Loucy (cell line): ENCODE measurements at regions not wholly inside any gene's neighbourhood (a gene's known extent, or its start where the extent isn't known, plus 50 kb on each side); places are given as distances from the start of the nearest gene placed in this dataset.

Experiments used
- H2AFZ ChIP-seq: fragments of 200-600 bp; sonication (generic); 2 replicates; pipeline ENCODE4 v1.6.0; 2016; ENCODE audit warnings: antibody characterized with exemption, mild to moderate bottlenecking, low read length, moderate library complexity
- H3F3A ChIP-seq: fragments of 200-600 bp; 2 replicates; pipeline ENCODE4 v1.6.0; 2016; ENCODE audit warnings: antibody characterized with exemption, low read depth, mild to moderate bottlenecking
- H3K27me3 ChIP-seq: fragments of 200-600 bp; sonication (generic); 2 replicates; pipeline ENCODE4 v1.6.1; 2014; ENCODE audit warnings: low read length, mild to moderate bottlenecking; ENCODE audit not compliant: insufficient read depth, poor library complexity, severe bottlenecking
- H3K36me3 ChIP-seq: fragments of 200-600 bp; sonication (generic); 2 replicates; pipeline ENCODE4 v1.6.1; 2016; ENCODE audit warnings: low read length; ENCODE audit not compliant: insufficient read depth
- H3K4me1 ChIP-seq: fragments of 200-600 bp; sonication (generic); 2 replicates; pipeline ENCODE4 v1.5.1; 2014; ENCODE audit warnings: low read length, mild to moderate bottlenecking; ENCODE audit not compliant: insufficient read depth, poor library complexity, severe bottlenecking
- H3K4me2 ChIP-seq: fragments of 200-600 bp; sonication (generic); 2 replicates; pipeline ENCODE4 v1.6.0; 2014; ENCODE audit warnings: antibody characterized with exemption, low read length, low read depth, mild to moderate bottlenecking; ENCODE audit not compliant: poor library complexity, severe bottlenecking
- H3K4me3 ChIP-seq: fragments of 200-600 bp; sonication (generic); 2 replicates; pipeline ENCODE4 v1.5.1; 2014; ENCODE audit warnings: low read length, mild to moderate bottlenecking, mixed read lengths; ENCODE audit not compliant: poor library complexity, severe bottlenecking
- H3K79me2 ChIP-seq: fragments of 200-600 bp; sonication (generic); 2 replicates; pipeline ENCODE4 v1.6.1; 2014; ENCODE audit warnings: low read length; ENCODE audit not compliant: insufficient read depth
- H3K9ac ChIP-seq: fragments of 200-600 bp; sonication (generic); 2 replicates; pipeline ENCODE4 v1.6.0; 2014; ENCODE audit warnings: mild to moderate bottlenecking, low read depth, low read length, moderate library complexity; ENCODE audit not compliant: poor library complexity, severe bottlenecking
- H3K9me2 ChIP-seq: fragments of 200-600 bp; sonication (generic); replicated peaks from 2 replicates; pipeline ENCODE4 v1.6.1; 2016; ENCODE audit warnings: low read depth, low read length, mixed read lengths
- H3K9me3 ChIP-seq: fragments of 200-600 bp; sonication (generic); 2 replicates; pipeline ENCODE4 v1.6.1; 2014; ENCODE audit warnings: mild to moderate bottlenecking, antibody characterized with exemption, low read length, low read depth; ENCODE audit not compliant: insufficient read depth
- H4K20me1 ChIP-seq: fragments of 200-600 bp; sonication (generic); 2 replicates; pipeline ENCODE4 v1.6.0; 2014; ENCODE audit warnings: antibody characterized with exemption, low read length, mild to moderate bottlenecking; ENCODE audit not compliant: insufficient read depth, poor library complexity, severe bottlenecking
- CTCF ChIP-seq: fragments of 200-600 bp; sonication (generic); conservative IDR thresholded peaks from 2 replicates; pipeline ENCODE4 v1.5.1; 2014; ENCODE audit warnings: mild to moderate bottlenecking, antibody characterized with exemption, low read length
- EZH2phosphoT487 ChIP-seq: fragments of 200-600 bp; IDR thresholded peaks from 2 replicates; pipeline ENCODE4 v1.6.1; 2018; ENCODE audit warnings: antibody characterized with exemption, mild to moderate bottlenecking, moderate library complexity, borderline replicate concordance

- peaks cover 13% of the 10 kb centered on the region; the same call in 1 of the 2 replicates for H3K9me3 ChIP-seq
- H3K27me3 ChIP-seq = no peaks in the 10 kb centered on the region
- no peaks in the 10 kb centered on the region for H3K4me1 ChIP-seq
- no peaks in the 10 kb centered on the region for H3K79me2 ChIP-seq
- H3K36me3 ChIP-seq = no peaks in the 10 kb centered on the region
- TF ChIP-seq EZH2phosphoT487 (no peak), CTCF (no peak)
- no peak overlapping the region for H3K4me3 ChIP-seq
- no peaks in the 10 kb centered on the region for H4K20me1 ChIP-seq
- no peaks in the 10 kb centered on the region for H3K9me2 ChIP-seq
- no peak overlapping the region for H3K4me2 ChIP-seq
- no peak overlapping the region for H2AFZ ChIP-seq
- no peaks in the 10 kb centered on the region for H3F3A ChIP-seq
- no peak overlapping the region for H3K9ac ChIP-seq
These were observed 95.2 kb upstream of the IRX3 start for GRCh38 chr16:54381601-54382313.

- no peaks in the 10 kb centered on the region for H3K27me3 ChIP-seq
- H3K9me3 ChIP-seq = 0 out of 2 replicates have a peak, but pooled peaks cover 8% of the 10 kb centered on the region
- H3K4me1 ChIP-seq = peaks cover 17% of the 10 kb centered on the region
- H2AFZ ChIP-seq = no peak overlapping the region
- no peak overlapping the region for H3K4me2 ChIP-seq
- no peak overlapping the region for H3K9ac ChIP-seq
- H3K9me2 ChIP-seq = no peaks in the 10 kb centered on the region
- TF ChIP-seq CTCF (no peak), EZH2phosphoT487 (no peak)
- H3K79me2 ChIP-seq = no peaks in the 10 kb centered on the region
- no peaks in the 10 kb centered on the region for H3K36me3 ChIP-seq
- H3F3A ChIP-seq = no peaks in the 10 kb centered on the region
- H4K20me1 ChIP-seq = no peaks in the 10 kb centered on the region
- H3K4me3 ChIP-seq = no peak overlapping the region
These were observed 88.5 kb upstream of the IRX3 start for GRCh38 chr16:54375071-54375470.

GRCh38 chr16:54373534-54374520 is 87.2 kb upstream of the IRX3 start:
- Histone ChIP-seq H3K4me1 (peaks cover 17% of the 10 kb centered on the region), H4K20me1 (no peaks in the 10 kb centered on the region), H3K27me3 (no peaks in the 10 kb centered on the region), H3K9ac (peak overlapping the region; percentile 57), H3K4me2 (peak overlapping the region; percentile 98), H3F3A (no peaks in the 10 kb centered on the region), H3K9me3 (0 out of 2 replicates have a peak, but pooled peaks cover 8% of the 10 kb centered on the region), H3K9me2 (no peaks in the 10 kb centered on the region), H3K79me2 (no peaks in the 10 kb centered on the region), H3K36me3 (no peaks in the 10 kb centered on the region), H2AFZ (peak overlapping the region; percentile 17; the same call in 1 of the 2 replicates), H3K4me3 (peak overlapping the region; percentile 72)
- TF ChIP-seq EZH2phosphoT487 (peak; percentile 54; the same call in 1 of the 2 replicates), CTCF (no peak)
